ENCODE measurements at regions not wholly inside any gene's neighbourhood (a gene's known extent, or its start where the extent isn't known, plus 50 kb on each side); places are given as distances from the start of the nearest gene placed in this dataset.

GRCh38 chr17:55883149-55883548 is 132.3 kb downstream of the PCTP start:
- Mint-ChIP-seq H3K4me3 (no peak overlapping the region), H3K36me3 (ENCODE audit: low read depth) (no peaks in the 10 kb centered on the region), H3K27ac (no peak overlapping the region), H3K27me3 (no peaks in the 10 kb centered on the region), H3K4me1 (ENCODE audit: low read depth) (no peaks in the 10 kb centered on the region), H3K9me3 (no peaks in the 10 kb centered on the region)
- intact Hi-C loops (cut with micrococcal nuclease) = no loop called here

GRCh38 chr17:55887531-55887930 is 136.7 kb downstream of the PCTP start:
- Mint-ChIP-seq H3K4me3 (no peak overlapping the region), H3K9me3 (peaks cover 11% of the 10 kb centered on the region), H3K27me3 (peaks cover 2% of the 10 kb centered on the region), H3K27ac (no peak overlapping the region), H3K36me3 (ENCODE audit: low read depth) (no peaks in the 10 kb centered on the region), H3K4me1 (ENCODE audit: low read depth) (no peaks in the 10 kb centered on the region)
- intact Hi-C loops (cut with micrococcal nuclease) = no loop called here

- Mint-ChIP-seq H3K4me1 (ENCODE audit: low read depth) (no peaks in the 10 kb centered on the region), H3K36me3 (ENCODE audit: low read depth) (no peaks in the 10 kb centered on the region), H3K27me3 (peaks cover 2% of the 10 kb centered on the region), H3K27ac (no peak overlapping the region), H3K4me3 (no peak overlapping the region), H3K9me3 (peaks cover 11% of the 10 kb centered on the region)
- intact Hi-C loops (cut with micrococcal nuclease) = no loop called here
Observed at GRCh38 chr17:55889271-55889670, 138.4 kb downstream of the PCTP start.

- Mint-ChIP-seq H3K36me3 (ENCODE audit: low read depth) (no peaks in the 10 kb centered on the region), H3K4me1 (ENCODE audit: low read depth) (peaks cover 6% of the 10 kb centered on the region), H3K4me3 (no peak overlapping the region), H3K27me3 (peaks cover under 1% of the 10 kb centered on the region), H3K9me3 (peaks cover 11% of the 10 kb centered on the region), H3K27ac (no peak overlapping the region)
- intact Hi-C loops (cut with micrococcal nuclease) = no loop called here
Observed at GRCh38 chr17:55895112-55895759, 144.4 kb downstream of the PCTP start.

DNA sequence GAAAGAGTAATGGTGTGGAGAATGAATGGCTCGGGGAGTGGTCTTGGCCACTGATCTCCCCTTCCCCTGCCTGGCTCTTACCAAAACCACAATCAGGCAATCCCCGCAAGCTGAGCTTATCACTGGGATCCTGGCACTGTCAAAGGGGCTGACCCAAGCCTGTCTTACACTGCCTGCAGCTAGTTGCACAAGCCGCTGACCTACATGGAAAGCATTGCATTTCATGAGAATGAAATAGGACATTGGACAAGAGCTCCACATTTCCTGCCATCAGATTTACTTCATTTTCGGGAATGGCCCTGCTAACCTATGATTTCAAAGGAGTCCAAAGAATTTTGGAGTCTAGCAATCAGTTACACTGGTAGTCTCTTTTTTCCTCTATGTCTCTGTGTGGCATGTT is 146.4 kb downstream of the PCTP start:
- H3K27ac Mint-ChIP-seq = no peak overlapping the region
- peaks cover 6% of the 10 kb centered on the region for H3K4me1 Mint-ChIP-seq (ENCODE audit: low read depth)
- no peak overlapping the region for H3K4me3 Mint-ChIP-seq
- no peaks in the 10 kb centered on the region for H3K36me3 Mint-ChIP-seq (ENCODE audit: low read depth)
- H3K27me3 Mint-ChIP-seq = peaks cover 1% of the 10 kb centered on the region
- H3K9me3 Mint-ChIP-seq = no peaks in the 10 kb centered on the region
- intact Hi-C loops (cut with micrococcal nuclease) = no loop called here

- intact Hi-C loops (cut with micrococcal nuclease) = no loop called here
- peaks cover 6% of the 10 kb centered on the region for H3K4me1 Mint-ChIP-seq (ENCODE audit: low read depth)
- no peak overlapping the region for H3K27ac Mint-ChIP-seq
- no peaks in the 10 kb centered on the region for H3K9me3 Mint-ChIP-seq
- no peak overlapping the region for H3K4me3 Mint-ChIP-seq
- H3K27me3 Mint-ChIP-seq = peaks cover 1% of the 10 kb centered on the region
- no peaks in the 10 kb centered on the region for H3K36me3 Mint-ChIP-seq (ENCODE audit: low read depth)
Observed at GRCh38 chr17:55898195-55898594, 147.3 kb downstream of the PCTP start.

GRCh38 chr17:55900188-55900587 is 149.3 kb downstream of the PCTP start:
- Mint-ChIP-seq H3K4me3 (no peak overlapping the region), H3K9me3 (no peaks in the 10 kb centered on the region), H3K27ac (no peak overlapping the region), H3K4me1 (ENCODE audit: low read depth) (peaks cover 3% of the 10 kb centered on the region), H3K36me3 (ENCODE audit: low read depth) (no peaks in the 10 kb centered on the region), H3K27me3 (peaks cover 1% of the 10 kb centered on the region)
- intact Hi-C loops (cut with micrococcal nuclease) = no loop called here

GRCh38 chr17:55903028-55903690 is 152.3 kb downstream of the PCTP start:
- Mint-ChIP-seq H3K4me3 (no peak overlapping the region), H3K36me3 (ENCODE audit: low read depth) (no peaks in the 10 kb centered on the region), H3K27ac (no peak overlapping the region), H3K27me3 (peaks cover 1% of the 10 kb centered on the region), H3K4me1 (ENCODE audit: low read depth) (no peaks in the 10 kb centered on the region), H3K9me3 (no peaks in the 10 kb centered on the region)
- intact Hi-C loops (cut with micrococcal nuclease) = no loop called here

DNA sequence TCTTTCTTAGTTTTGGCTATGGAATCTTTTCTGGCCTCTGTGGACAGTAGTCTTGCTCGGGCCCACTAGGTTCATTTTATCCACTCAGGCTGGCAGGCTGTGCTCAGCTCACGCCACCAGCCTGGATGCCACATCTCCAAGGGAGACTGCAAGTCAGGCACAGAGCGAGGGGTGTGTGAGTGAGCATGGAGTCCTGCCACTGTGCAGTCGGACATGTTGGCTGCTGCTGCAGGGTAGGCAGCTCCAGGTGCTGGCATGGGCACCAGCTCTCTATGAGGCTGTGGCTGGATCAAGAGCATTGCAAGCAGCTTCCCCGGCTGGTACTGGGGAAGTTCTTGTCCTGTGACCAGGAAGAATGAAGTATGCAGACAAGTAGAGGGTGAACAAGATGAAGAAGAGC is 158.9 kb downstream of the PCTP start:
- Mint-ChIP-seq H3K4me3 (no peak overlapping the region), H3K36me3 (ENCODE audit: low read depth) (no peaks in the 10 kb centered on the region), H3K27ac (no peak overlapping the region), H3K27me3 (no peaks in the 10 kb centered on the region), H3K4me1 (ENCODE audit: low read depth) (no peaks in the 10 kb centered on the region), H3K9me3 (no peaks in the 10 kb centered on the region)
- intact Hi-C loops (cut with micrococcal nuclease) = no loop called here

GRCh38 chr17:55911186-55911585 is 160.3 kb downstream of the PCTP start:
- Mint-ChIP-seq H3K4me1 (ENCODE audit: low read depth) (no peaks in the 10 kb centered on the region), H3K27ac (no peak overlapping the region), H3K27me3 (no peaks in the 10 kb centered on the region), H3K9me3 (no peaks in the 10 kb centered on the region), H3K4me3 (no peak overlapping the region), H3K36me3 (ENCODE audit: low read depth) (no peaks in the 10 kb centered on the region)
- intact Hi-C loops (cut with micrococcal nuclease) = no loop called here

- H3K27ac Mint-ChIP-seq = no peak overlapping the region
Observed at GRCh38 chr17:55925440-55925839, 174.6 kb downstream of the PCTP start.

GRCh38 chr17:55926276-55926990 is 175.6 kb downstream of the PCTP start:
- Mint-ChIP-seq H3K27ac (no peak overlapping the region), H3K4me1 (ENCODE audit: low read depth) (no peaks in the 10 kb centered on the region)
- intact Hi-C loops (cut with micrococcal nuclease) = no loop called here

More at GRCh38 chr17:55925440-55925839, 174.6 kb downstream of the PCTP start:
- no peaks in the 10 kb centered on the region for H3K27me3 Mint-ChIP-seq
- H3K36me3 Mint-ChIP-seq (ENCODE audit: low read depth) = no peaks in the 10 kb centered on the region
- H3K4me1 Mint-ChIP-seq (ENCODE audit: low read depth) = no peaks in the 10 kb centered on the region
- intact Hi-C loops (cut with micrococcal nuclease) = no loop called here
- H3K9me3 Mint-ChIP-seq = no peaks in the 10 kb centered on the region
- no peak overlapping the region for H3K4me3 Mint-ChIP-seq

GRCh38 chr17:55930291-55930809 is 179.5 kb downstream of the PCTP start:
- no peak overlapping the region for H3K27ac Mint-ChIP-seq
- intact Hi-C loops (cut with micrococcal nuclease) = no loop called here
- no peaks in the 10 kb centered on the region for H3K4me1 Mint-ChIP-seq (ENCODE audit: low read depth)
- H3K4me3 Mint-ChIP-seq = no peak overlapping the region
- H3K9me3 Mint-ChIP-seq = no peaks in the 10 kb centered on the region
- H3K27me3 Mint-ChIP-seq = no peaks in the 10 kb centered on the region
- no peaks in the 10 kb centered on the region for H3K36me3 Mint-ChIP-seq (ENCODE audit: low read depth)

More at GRCh38 chr17:55926276-55926990, 175.6 kb downstream of the PCTP start:
- H3K9me3 Mint-ChIP-seq = no peaks in the 10 kb centered on the region
- H3K4me3 Mint-ChIP-seq = no peak overlapping the region
- H3K36me3 Mint-ChIP-seq (ENCODE audit: low read depth) = no peaks in the 10 kb centered on the region
- H3K27me3 Mint-ChIP-seq = no peaks in the 10 kb centered on the region

DNA sequence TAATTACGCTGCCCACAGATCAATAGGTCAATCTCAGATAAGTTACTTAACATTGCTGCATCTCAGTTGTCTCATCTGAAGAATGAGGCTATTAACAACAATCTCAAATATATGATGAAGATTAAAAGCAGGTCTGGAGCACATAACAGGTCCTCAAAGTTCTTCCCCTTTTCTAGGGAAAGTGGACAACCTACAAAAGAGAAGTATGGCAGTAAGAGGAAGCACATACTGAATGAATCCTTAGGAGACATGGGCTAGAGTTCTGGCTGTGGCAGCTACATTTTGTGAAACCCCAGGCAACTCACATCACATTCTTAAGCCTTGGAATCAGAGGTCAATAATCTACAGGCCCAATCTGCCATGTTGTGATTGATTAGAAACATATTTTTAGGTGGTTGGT is 180.6 kb downstream of the PCTP start:
- Mint-ChIP-seq H3K36me3 (ENCODE audit: low read depth) (no peaks in the 10 kb centered on the region), H3K4me1 (ENCODE audit: low read depth) (no peaks in the 10 kb centered on the region), H3K27me3 (no peaks in the 10 kb centered on the region), H3K9me3 (no peaks in the 10 kb centered on the region), H3K27ac (no peak overlapping the region), H3K4me3 (no peak overlapping the region)
- intact Hi-C loops (cut with micrococcal nuclease) = no loop called here
